Sigmoid colon (tissue), 6 donors: ENCODE measurements at regions not wholly inside any gene's neighbourhood (a gene's known extent, or its start where the extent isn't known, plus 50 kb on each side); places are given as distances from the start of the nearest gene placed in this dataset.

ENCODE experiments used
- DNase-seq: peaks from one replicate; pipeline ENCODE4 v3.0.0-alpha.2; 2019
- H3K27ac ChIP-seq, 4 donors: fragments of 200-600 bp; sonication (generic); one replicate each; pipeline ENCODE4 v1.5.1; 2016 to 2019; ENCODE audit warnings: mild to moderate bottlenecking in 1 of 4
- H3K27me3 ChIP-seq, 3 donors: fragments of 200-600 bp; sonication (generic); one replicate each; pipeline ENCODE4 v1.5.1; 2019; ENCODE audit warnings: mild to moderate bottlenecking in 1 of 3
- H3K36me3 ChIP-seq, 4 donors: fragments of 200-600 bp; sonication (generic); one replicate each; pipeline ENCODE4 v1.5.1; 2016 to 2019
- H3K4me1 ChIP-seq, 4 donors: fragments of 200-600 bp; sonication (generic); one replicate each; pipeline ENCODE4 v1.5.1; 2017 to 2019
- H3K4me3 ChIP-seq, 4 donors: fragments of 200-600 bp; sonication (generic); one replicate each; pipeline ENCODE4 v1.5.1; 2017 to 2019; ENCODE audit warnings: mild to moderate bottlenecking in 2 of 4, moderate library complexity in 1 of 4
- H3K9me3 ChIP-seq, 4 donors: fragments of 200-600 bp in 3 of 4; sonication (generic) in 3 of 4; one replicate each; pipeline versions ENCODE4 v1.5.1 to v1.6.1; 2013 to 2019
- EP300 ChIP-seq, 4 donors: sonication (generic); formaldehyde crosslinking; IDR thresholded peaks; one replicate each; pipeline ENCODE4 v1.6.1; 2017; ENCODE audit warnings: antibody characterized with exemption in 4 of 4
- POLR2A ChIP-seq, 2 donors: fragments of 450-650 bp; IDR thresholded peaks; one replicate each; pipeline ENCODE4 v1.6.1; 2016; ENCODE audit warnings: antibody characterized with exemption in 2 of 2, mild to moderate bottlenecking in 2 of 2, moderate library complexity in 2 of 2
- POLR2AphosphoS5 ChIP-seq, 4 donors: sonication (generic); formaldehyde crosslinking; IDR thresholded peaks; one replicate each; pipeline ENCODE4 v1.6.1; 2017; ENCODE audit warnings: antibody characterized with exemption in 4 of 4
- WGBS, 2 donors: extraction: QIAGEN DNeasy Blood & Tissue Kit; methylation state at CpG; one replicate each; pipeline ENCODE4 v1.1.7; 2013; 5-methylcytosine and 5-hydroxymethylcytosine counted together
- intact Hi-C: fragments of 100-400 bp; cut with DNase I; formaldehyde crosslinking; loops from one replicate; pipeline ENCODE4 v1.15.1; 2023
- TF ChIP-seq, protein P1 (sequence below), 4 experiments: fragments of 450-650 bp in 3 of 4; fragments of 200-600 bp in 1 of 4; IDR thresholded peaks; one replicate each; pipeline ENCODE4 v1.5.1; 2016 to 2019; ENCODE audit warnings: antibody characterized with exemption in 4 of 4, mild to moderate bottlenecking in 3 of 4, moderate library complexity in 2 of 4
- donor health status: healthy with polysubstance abuse.
- donor health status: healthy.

DNA sequence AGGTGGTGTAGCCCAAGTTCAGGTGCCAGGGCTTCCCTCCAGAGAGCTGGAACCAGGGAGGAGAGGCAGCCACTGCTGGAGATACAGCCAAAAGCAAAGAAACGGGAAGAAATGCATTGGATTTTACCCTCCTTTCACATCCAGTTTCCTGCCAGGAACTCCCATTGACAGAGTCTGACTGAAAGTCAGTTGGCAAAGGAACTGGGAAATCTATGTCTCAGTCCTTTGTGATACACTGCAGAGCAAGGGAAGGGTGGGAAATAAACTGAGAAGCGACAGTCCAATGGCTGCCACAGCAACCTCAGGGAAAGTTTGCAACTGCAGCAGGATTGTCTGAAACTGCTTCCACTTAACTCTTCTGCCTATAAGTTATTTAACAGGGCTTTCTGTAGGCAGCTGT, 142.6 kb downstream of the SATB1 start:
- H3K36me3 ChIP-seq: no peaks in the 10 kb centered on the region
- TF ChIP-seq, protein P1, sequence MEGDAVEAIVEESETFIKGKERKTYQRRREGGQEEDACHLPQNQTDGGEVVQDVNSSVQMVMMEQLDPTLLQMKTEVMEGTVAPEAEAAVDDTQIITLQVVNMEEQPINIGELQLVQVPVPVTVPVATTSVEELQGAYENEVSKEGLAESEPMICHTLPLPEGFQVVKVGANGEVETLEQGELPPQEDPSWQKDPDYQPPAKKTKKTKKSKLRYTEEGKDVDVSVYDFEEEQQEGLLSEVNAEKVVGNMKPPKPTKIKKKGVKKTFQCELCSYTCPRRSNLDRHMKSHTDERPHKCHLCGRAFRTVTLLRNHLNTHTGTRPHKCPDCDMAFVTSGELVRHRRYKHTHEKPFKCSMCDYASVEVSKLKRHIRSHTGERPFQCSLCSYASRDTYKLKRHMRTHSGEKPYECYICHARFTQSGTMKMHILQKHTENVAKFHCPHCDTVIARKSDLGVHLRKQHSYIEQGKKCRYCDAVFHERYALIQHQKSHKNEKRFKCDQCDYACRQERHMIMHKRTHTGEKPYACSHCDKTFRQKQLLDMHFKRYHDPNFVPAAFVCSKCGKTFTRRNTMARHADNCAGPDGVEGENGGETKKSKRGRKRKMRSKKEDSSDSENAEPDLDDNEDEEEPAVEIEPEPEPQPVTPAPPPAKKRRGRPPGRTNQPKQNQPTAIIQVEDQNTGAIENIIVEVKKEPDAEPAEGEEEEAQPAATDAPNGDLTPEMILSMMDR (IDR thresholded peaks at IDR 0.05): no peak
- TF ChIP-seq POLR2AphosphoS5 (IDR thresholded peaks at IDR 0.05) (no peak), EP300 (IDR thresholded peaks at IDR 0.05) (no peak)
- H3K27me3 ChIP-seq: no peaks in the 10 kb centered on the region
- WGBS, 2 donors: 75 to 78% methylated on average over 2 of the region's 2 CpGs
- no peak overlapping the region for H3K27ac ChIP-seq
- no peak overlapping the region for H3K4me3 ChIP-seq
- DNase-seq: no peak
- intact Hi-C loops: no loop called here
- H3K9me3 ChIP-seq: no peaks in the 10 kb centered on the region
- no peaks in the 10 kb centered on the region for H3K4me1 ChIP-seq

DNA sequence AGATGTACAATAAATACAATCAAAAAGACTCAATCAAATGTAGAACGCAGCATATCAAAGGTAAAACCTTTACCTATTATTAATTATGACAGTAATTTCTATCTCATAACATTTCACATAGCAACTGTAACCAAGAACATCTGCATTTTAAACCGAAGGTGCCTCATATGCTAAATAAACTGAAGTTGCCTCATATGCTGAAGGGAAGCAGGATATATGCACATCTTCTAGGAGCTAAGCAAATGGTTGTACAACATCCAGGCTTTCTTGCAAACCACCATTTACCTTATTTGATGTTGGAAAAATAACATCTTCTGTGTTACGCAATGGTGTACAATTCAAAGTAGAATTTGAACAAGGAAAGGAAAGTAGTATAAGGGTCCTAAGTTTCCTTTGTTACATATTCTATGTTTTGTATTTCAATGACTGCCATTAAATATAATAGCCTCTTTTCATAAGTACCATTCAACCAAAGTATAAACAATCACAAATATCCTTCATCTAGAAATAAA, 145.9 kb downstream of the SATB1 start:
- no peak for DNase-seq
- no peaks in the 10 kb centered on the region for H3K4me1 ChIP-seq
- H3K27me3 ChIP-seq: no peaks in the 10 kb centered on the region
- 86% methylated on average over 3 of the region's 3 CpGs for WGBS, 2 donors
- no peak overlapping the region for H3K4me3 ChIP-seq
- H3K9me3 ChIP-seq: no peaks in the 10 kb centered on the region
- no peak overlapping the region for H3K27ac ChIP-seq
- H3K36me3 ChIP-seq: no peaks in the 10 kb centered on the region
- intact Hi-C loops: no loop called here
- TF ChIP-seq POLR2AphosphoS5 (IDR thresholded peaks at IDR 0.05): no peak
- TF ChIP-seq POLR2A (IDR thresholded peaks at IDR 0.05): no peak
- TF ChIP-seq EP300 (IDR thresholded peaks at IDR 0.05): no peak
- TF ChIP-seq, protein P1 (IDR thresholded peaks at IDR 0.05): no peak

DNA sequence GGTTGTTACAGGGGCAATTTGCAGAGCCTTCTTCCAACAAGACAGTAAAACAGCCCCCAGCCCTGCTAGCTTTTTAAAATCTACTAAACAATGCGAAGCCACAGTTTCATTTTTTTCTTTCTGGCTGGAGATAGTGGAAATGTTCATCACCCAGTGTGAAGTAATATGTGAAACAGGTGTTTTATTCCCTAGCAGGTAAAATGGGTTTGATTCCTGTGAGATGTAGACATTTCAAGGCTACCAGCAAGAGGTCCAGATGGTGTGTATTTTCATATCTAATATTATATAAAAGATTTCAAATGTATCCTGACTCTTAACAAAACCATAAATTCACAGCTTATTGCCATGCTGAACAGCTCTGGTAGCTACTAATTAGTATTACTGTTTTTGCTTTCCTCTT, 160.3 kb downstream of the SATB1 start:
- H3K27me3 ChIP-seq: no peaks in the 10 kb centered on the region
- TF ChIP-seq POLR2A (IDR thresholded peaks at IDR 0.05) (no peak), POLR2AphosphoS5 (IDR thresholded peaks at IDR 0.05) (no peak), EP300 (IDR thresholded peaks at IDR 0.05) (no peak)
- TF ChIP-seq, protein P1 (IDR thresholded peaks at IDR 0.05): no peak
- no peak overlapping the region for H3K4me3 ChIP-seq
- H3K4me1 ChIP-seq: peaks cover 0 to 22% (median 4%) of the 10 kb centered on the region in 4 donors
- no peak for DNase-seq
- intact Hi-C loops: no loop called here
- WGBS, 2 donors: 86% methylated on average over 1 of the region's 1 CpG
- no peaks in the 10 kb centered on the region for H3K9me3 ChIP-seq
- H3K27ac ChIP-seq: no peak overlapping the region
- H3K36me3 ChIP-seq: no peaks in the 10 kb centered on the region

DNA sequence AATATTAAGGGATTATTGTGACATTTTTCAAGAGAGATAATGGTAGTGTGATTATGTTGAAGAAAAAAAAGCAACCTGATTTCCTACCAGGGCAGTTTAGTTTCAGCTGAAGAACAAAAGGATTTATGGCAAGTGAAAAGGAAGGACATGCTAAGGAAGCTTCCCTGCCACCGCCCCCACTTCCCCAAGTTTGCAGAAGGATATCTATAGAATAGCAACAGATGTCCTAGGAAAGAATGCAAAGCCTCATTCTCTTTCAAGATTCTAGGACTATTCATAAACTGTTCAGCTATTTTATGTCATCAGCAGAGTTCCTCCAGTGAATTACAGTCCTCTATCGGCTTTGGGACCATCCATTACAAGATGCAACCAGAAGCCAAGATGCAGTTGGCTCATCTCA, 160.8 kb downstream of the SATB1 start:
- no peak overlapping the region for H3K4me3 ChIP-seq
- WGBS, 2 donors: 66 to 74% methylated on average over 2 of the region's 2 CpGs
- TF ChIP-seq EP300 (IDR thresholded peaks at IDR 0.05) (no peak), POLR2A (IDR thresholded peaks at IDR 0.05) (no peak), POLR2AphosphoS5 (IDR thresholded peaks at IDR 0.05) (no peak)
- TF ChIP-seq, protein P1 (IDR thresholded peaks at IDR 0.05): no peak
- intact Hi-C loops: no loop called here
- H3K27me3 ChIP-seq: no peaks in the 10 kb centered on the region
- DNase-seq: no peak
- H3K4me1 ChIP-seq: peaks cover 0 to 17% (median 4%) of the 10 kb centered on the region in 4 donors
- no peaks in the 10 kb centered on the region for H3K36me3 ChIP-seq
- no peaks in the 10 kb centered on the region for H3K9me3 ChIP-seq
- no peak overlapping the region for H3K27ac ChIP-seq

DNA sequence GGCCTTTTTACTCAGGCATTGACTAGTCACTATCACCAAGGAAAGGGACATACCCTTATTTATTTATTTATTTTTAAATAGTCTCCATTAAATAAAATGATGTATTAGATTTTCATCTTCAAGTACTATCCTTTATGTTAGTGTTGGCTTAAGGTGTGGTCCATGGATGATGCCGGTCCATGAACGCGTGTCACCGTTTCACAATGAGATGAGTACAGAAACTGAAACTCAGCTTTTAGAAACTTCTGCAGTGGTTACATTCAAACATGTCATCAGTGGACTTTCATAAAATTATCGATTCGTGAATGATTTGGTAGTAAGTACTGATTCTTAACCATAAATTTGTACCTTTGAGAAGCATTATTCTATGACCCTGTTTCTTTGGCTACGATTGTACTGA, 166.6 kb downstream of the SATB1 start:
- no peaks in the 10 kb centered on the region for H3K27me3 ChIP-seq
- H3K4me3 ChIP-seq: no peak overlapping the region
- WGBS, 2 donors: 89 to 92% methylated on average over 7 of the region's 7 CpGs
- intact Hi-C loops: no loop called here
- H3K9me3 ChIP-seq: no peaks in the 10 kb centered on the region
- no peaks in the 10 kb centered on the region for H3K36me3 ChIP-seq
- TF ChIP-seq POLR2AphosphoS5 (IDR thresholded peaks at IDR 0.05) (no peak), POLR2A (IDR thresholded peaks at IDR 0.05) (no peak), EP300 (IDR thresholded peaks at IDR 0.05) (no peak)
- TF ChIP-seq, protein P1 (IDR thresholded peaks at IDR 0.05): no peak
- no peak overlapping the region for H3K27ac ChIP-seq
- no peaks in the 10 kb centered on the region for H3K4me1 ChIP-seq
- DNase-seq: no peak
